OCI-LY7 (cell line): ENCODE measurements at regions not wholly inside any gene's neighbourhood (a gene's known extent, or its start where the extent isn't known, plus 50 kb on each side); places are given as distances from the start of the nearest gene placed in this dataset.

Experiments
- BruUV-seq: library from RNA; stranded (reverse); fragments of 400-500 nt; replicated peaks from 2 replicates; lab custom pipeline; 2021; lab: Mats Ljungman, UMichigan
- CTCF ChIA-PET: fragments of 300-600 bp; sonication (Branson Sonifier 250); formaldehyde crosslinking; loops from one replicate; lab custom pipeline; 2022; ENCODE audit warnings: antibody characterized with exemption; ENCODE audit not compliant: unreplicated experiment; lab: Charles Lee
- POLR2A ChIA-PET: fragments of 300-600 bp; sonication (Branson Sonifier 250); formaldehyde crosslinking; loops from one replicate; lab custom pipeline; 2022; ENCODE audit warnings: antibody characterized with exemption; lab: Charles Lee
- DNase-seq: peaks from one replicate; pipeline ENCODE4 v3.0.0-alpha.2; 2015; ENCODE audit warnings: low spot score
- H2AFZ ChIP-seq: fragments of 200-600 bp; sonication (generic), shearing (Covaris generic); 2 replicates; pipeline ENCODE4 v1.6.1; 2014; ENCODE audit warnings: mild to moderate bottlenecking, antibody characterized with exemption, low read length, moderate library complexity
- H3K27ac ChIP-seq: fragments of 200-600 bp; sonication (generic); 2 replicates; pipeline ENCODE4 v1.5.1; 2014; ENCODE audit warnings: mixed run types, low read depth, mild to moderate bottlenecking, moderate library complexity, low read length, inconsistent platforms; ENCODE audit not compliant: poor library complexity, severe bottlenecking
- H3K36me3 ChIP-seq: fragments of 200-600 bp; sonication (generic); 2 replicates; pipeline ENCODE4 v1.6.1; 2014; ENCODE audit warnings: mild to moderate bottlenecking, antibody characterized with exemption, low read length, moderate library complexity, mixed read lengths; ENCODE audit not compliant: insufficient read depth
- H3K4me1 ChIP-seq: fragments of 200-600 bp; sonication (generic); 2 replicates; pipeline ENCODE4 v1.5.1; 2014; ENCODE audit warnings: mild to moderate bottlenecking, low read length; ENCODE audit not compliant: insufficient read depth, poor library complexity, severe bottlenecking
- H3K4me2 ChIP-seq: fragments of 200-600 bp; sonication (generic); 2 replicates; pipeline ENCODE4 v1.6.1; 2014; ENCODE audit warnings: mild to moderate bottlenecking, low read length
- H3K4me3 ChIP-seq: fragments of 200-600 bp; sonication (generic); 2 replicates; pipeline ENCODE4 v1.5.1; 2014; ENCODE audit warnings: mild to moderate bottlenecking, low read depth, low read length; ENCODE audit not compliant: poor library complexity, severe bottlenecking
- H3K79me2 ChIP-seq: fragments of 200-600 bp; sonication (generic); 2 replicates; pipeline ENCODE4 v1.6.1; 2016; ENCODE audit warnings: low read depth, mild to moderate bottlenecking, low read length, moderate library complexity, mixed read lengths; ENCODE audit not compliant: insufficient read depth
- H3K9me2 ChIP-seq: fragments of 200-600 bp; sonication (generic); 2 replicates; pipeline ENCODE4 v1.6.1; 2016; ENCODE audit warnings: mild to moderate bottlenecking, low read length, mixed read lengths; ENCODE audit not compliant: insufficient read depth
- H3K9me3 ChIP-seq: fragments of 200-600 bp; sonication (generic); 2 replicates; pipeline ENCODE4 v1.6.1; 2014; ENCODE audit warnings: mild to moderate bottlenecking, mixed run types, low read length, mixed read lengths
- H4K20me1 ChIP-seq: fragments of 200-600 bp; sonication (generic); 2 replicates; pipeline ENCODE4 v1.6.1; 2014; ENCODE audit warnings: mild to moderate bottlenecking, antibody characterized with exemption, low read length, moderate library complexity, mixed read lengths; ENCODE audit not compliant: insufficient read depth
- EZH2phosphoT487 ChIP-seq: fragments of 200-600 bp; sonication (generic); IDR thresholded peaks from 2 replicates; pipeline ENCODE4 v1.6.1; 2018; ENCODE audit warnings: low read depth, borderline replicate concordance, mild to moderate bottlenecking, mixed run types, antibody characterized with exemption, low read length, moderate library complexity, mixed read lengths
- intact Hi-C: fragments of 100-400 bp; cut with micrococcal nuclease; formaldehyde crosslinking; loops from one replicate; pipeline ENCODE4 v1.10.0; 2022; ENCODE audit not compliant: unreplicated experiment
- TF ChIP-seq, protein P1 (sequence below): fragments of 200-600 bp; sonication (generic); conservative IDR thresholded peaks from 2 replicates; pipeline ENCODE4 v1.5.1; 2014; ENCODE audit warnings: mild to moderate bottlenecking, antibody characterized with exemption, low read length, moderate library complexity, mixed read lengths

GRCh38 chr1:186730951-186731729 lies 50.9 kb upstream of the PTGS2 start:
- DNase-seq = no peak
- no peaks in the 10 kb centered on the region for H3K9me2 ChIP-seq
- H3K79me2 ChIP-seq = no peaks in the 10 kb centered on the region
- TF ChIP-seq EZH2phosphoT487 = no peak
- TF ChIP-seq, protein P1, sequence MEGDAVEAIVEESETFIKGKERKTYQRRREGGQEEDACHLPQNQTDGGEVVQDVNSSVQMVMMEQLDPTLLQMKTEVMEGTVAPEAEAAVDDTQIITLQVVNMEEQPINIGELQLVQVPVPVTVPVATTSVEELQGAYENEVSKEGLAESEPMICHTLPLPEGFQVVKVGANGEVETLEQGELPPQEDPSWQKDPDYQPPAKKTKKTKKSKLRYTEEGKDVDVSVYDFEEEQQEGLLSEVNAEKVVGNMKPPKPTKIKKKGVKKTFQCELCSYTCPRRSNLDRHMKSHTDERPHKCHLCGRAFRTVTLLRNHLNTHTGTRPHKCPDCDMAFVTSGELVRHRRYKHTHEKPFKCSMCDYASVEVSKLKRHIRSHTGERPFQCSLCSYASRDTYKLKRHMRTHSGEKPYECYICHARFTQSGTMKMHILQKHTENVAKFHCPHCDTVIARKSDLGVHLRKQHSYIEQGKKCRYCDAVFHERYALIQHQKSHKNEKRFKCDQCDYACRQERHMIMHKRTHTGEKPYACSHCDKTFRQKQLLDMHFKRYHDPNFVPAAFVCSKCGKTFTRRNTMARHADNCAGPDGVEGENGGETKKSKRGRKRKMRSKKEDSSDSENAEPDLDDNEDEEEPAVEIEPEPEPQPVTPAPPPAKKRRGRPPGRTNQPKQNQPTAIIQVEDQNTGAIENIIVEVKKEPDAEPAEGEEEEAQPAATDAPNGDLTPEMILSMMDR = no peak
- no peak overlapping the region for H3K27ac ChIP-seq
- no peak overlapping the region for H2AFZ ChIP-seq
- CTCF ChIA-PET = no interaction called here
- H3K36me3 ChIP-seq = no peaks in the 10 kb centered on the region
- no peak overlapping the region for H3K4me2 ChIP-seq
- H3K4me1 ChIP-seq = no peaks in the 10 kb centered on the region
- no peak overlapping the region for H3K4me3 ChIP-seq
- no TSS peak for BruUV-seq
- no peaks in the 10 kb centered on the region for H3K9me3 ChIP-seq
- intact Hi-C loops = no loop called here
- H4K20me1 ChIP-seq = no peaks in the 10 kb centered on the region
- POLR2A ChIA-PET = interaction anchor here (0.7 kb wide), 1 partner anchor 26 kb away, joined by 4 read pairs; no protein-coding TSS in a partner anchor
